Small intestine (tissue), 7 donors: ENCODE measurements at regions not wholly inside any gene's neighbourhood (a gene's known extent, or its start where the extent isn't known, plus 50 kb on each side); places are given as distances from the start of the nearest gene placed in this dataset.
"Not testable (repeated sequence)": the region's sequence is repeated elsewhere in the genome, so short reads cannot be mapped to it uniquely, and the experiment has no call there.

Experiments
- DNase-seq, 2 donors: peaks; one replicate each; pipeline versions ENCODE4 v3.0.0 to v3.0.0-alpha.2; 2013
- FAIRE-seq: peaks from 2 replicates; lab custom pipeline; 2012; peaks lifted over from hg19 to GRCh38; lab: Jason Lieb, UNC
- H3K27ac ChIP-seq, 3 donors: one replicate each; pipeline ENCODE4 v1.5.1; 2013; ENCODE audit warnings: low read length in 2 of 3, mild to moderate bottlenecking in 2 of 3, control low read depth in 1 of 3, inconsistent platforms in 1 of 3, low read depth in 1 of 3, moderate library complexity in 1 of 3
- H3K27me3 ChIP-seq, 3 donors: one replicate each; pipeline ENCODE4 v1.6.1; 2013; ENCODE audit warnings: low read length in 3 of 3, inconsistent platforms in 1 of 3; ENCODE audit not compliant: control insufficient read depth in 3 of 3, insufficient read depth in 3 of 3
- H3K36me3 ChIP-seq, 3 donors: one replicate each; pipeline ENCODE4 v1.6.1; 2013; ENCODE audit warnings: low read length in 3 of 3, inconsistent platforms in 1 of 3, low read depth in 1 of 3, mild to moderate bottlenecking in 1 of 3, moderate library complexity in 1 of 3; ENCODE audit not compliant: control insufficient read depth in 3 of 3, insufficient read depth in 2 of 3
- H3K4me1 ChIP-seq, 3 donors: one replicate each; pipeline ENCODE4 v1.6.1; 2013; ENCODE audit warnings: low read length in 2 of 3, inconsistent platforms in 1 of 3, low read depth in 1 of 3, mild to moderate bottlenecking in 1 of 3, moderate library complexity in 1 of 3; ENCODE audit not compliant: control insufficient read depth in 3 of 3, insufficient read depth in 2 of 3
- H3K4me3 ChIP-seq, 3 donors: one replicate each; pipeline ENCODE4 v1.5.1; 2013; ENCODE audit warnings: low read length in 3 of 3, control low read depth in 1 of 3, inconsistent platforms in 1 of 3, low read depth in 1 of 3, mild to moderate bottlenecking in 1 of 3, moderate library complexity in 1 of 3
- H3K9me3 ChIP-seq, 2 donors: one replicate each; pipeline ENCODE4 v1.6.1; 2013; ENCODE audit warnings: low read depth in 1 of 2, low read length in 1 of 2; ENCODE audit not compliant: control insufficient read depth in 2 of 2, insufficient read depth in 1 of 2
- WGBS, 3 donors: extraction: QIAGEN DNeasy Blood & Tissue Kit; methylation state at CpG; one replicate each; pipeline ENCODE4 v1.1.7; 2013; 5-methylcytosine and 5-hydroxymethylcytosine counted together
- donor health status: healthy with polysubstance abuse.
- donor health status: control.
- donor health status: control.
- donor health status: Bipolar disorder and iron deficiency.
- donor health status: healthy.

GRCh38 chr13:39837866-39838265, 182.4 kb downstream of the COG6 start:
- 76 to 88% (median 82%) methylated on average over 1 of the region's 1 CpG for WGBS, 3 donors
- DNase-seq, H3K4me3 ChIP-seq, H3K4me1 ChIP-seq, FAIRE-seq, H3K36me3 ChIP-seq, H3K27me3 ChIP-seq, H3K27ac ChIP-seq, H3K9me3 ChIP-seq: not testable (repeated sequence)

GRCh38 chr13:39840201-39840600, 184.7 kb downstream of the COG6 start:
- 65 to 79% (median 78%) methylated on average over 3 of the region's 3 CpGs for WGBS, 3 donors

GRCh38 chr13:39847336-39847735, 191.9 kb downstream of the COG6 start:
- WGBS, 3 donors: 47 to 75% (median 56%) methylated on average over 3 of the region's 3 CpGs
- Histone ChIP-seq H3K27ac (no peak overlapping the region), H3K36me3 (no peaks in the 10 kb centered on the region), H3K9me3 (no peaks in the 10 kb centered on the region), H3K4me1 (no peaks in the 10 kb centered on the region), H3K4me3 (no peak overlapping the region), H3K27me3 (no peaks in the 10 kb centered on the region)
- no peak for FAIRE-seq
- no peak for DNase-seq

More at GRCh38 chr13:39840201-39840600, 184.7 kb downstream of the COG6 start:
- Histone ChIP-seq H3K4me3 (no peak overlapping the region), H3K4me1 (no peaks in the 10 kb centered on the region), H3K27ac (no peak overlapping the region), H3K9me3 (no peaks in the 10 kb centered on the region), H3K36me3 (no peaks in the 10 kb centered on the region), H3K27me3 (no peaks in the 10 kb centered on the region)
- no peak for DNase-seq
- FAIRE-seq: no peak

- Histone ChIP-seq H3K4me3 (no peak overlapping the region), H3K4me1 (no peaks in the 10 kb centered on the region), H3K9me3 (peaks cover 0 to 8% of the 10 kb centered on the region in 2 donors), H3K27ac (no peak overlapping the region), H3K27me3 (no peaks in the 10 kb centered on the region), H3K36me3 (no peaks in the 10 kb centered on the region)
- no peak for DNase-seq
- WGBS, 3 donors: 65 to 74% (median 67%) methylated on average over 4 of the region's 4 CpGs
- no peak for FAIRE-seq
Measured at GRCh38 chr13:39855236-39855635, 199.8 kb downstream of the COG6 start.

GRCh38 chr13:39856714-39857113, 201.3 kb downstream of the COG6 start:
- FAIRE-seq: no peak
- Histone ChIP-seq H3K9me3 (peaks cover 0 to 8% of the 10 kb centered on the region in 2 donors), H3K27me3 (no peaks in the 10 kb centered on the region), H3K36me3 (no peaks in the 10 kb centered on the region), H3K4me1 (no peaks in the 10 kb centered on the region), H3K4me3 (no peak overlapping the region), H3K27ac (no peak overlapping the region)
- no peak for DNase-seq
- WGBS, 3 donors: 73 to 82% (median 81%) methylated on average over 8 of the region's 8 CpGs

GRCh38 chr13:39858794-39859193, 203.3 kb downstream of the COG6 start:
- Histone ChIP-seq H3K9me3 (peaks cover 0 to 3% of the 10 kb centered on the region in 2 donors), H3K27me3 (no peaks in the 10 kb centered on the region), H3K36me3 (no peaks in the 10 kb centered on the region), H3K4me3 (no peak overlapping the region), H3K4me1 (no peaks in the 10 kb centered on the region), H3K27ac (no peak overlapping the region)
- no peak for DNase-seq
- no peak for FAIRE-seq
- 67 to 83% (median 81%) methylated on average over 2 of the region's 2 CpGs for WGBS, 3 donors

GRCh38 chr13:39859898-39860297, 204.4 kb downstream of the COG6 start:
- H3K36me3 ChIP-seq: no peaks in the 10 kb centered on the region
- no peaks in the 10 kb centered on the region for H3K27me3 ChIP-seq
- WGBS, 3 donors: 77 to 88% (median 78%) methylated on average over 3 of the region's 3 CpGs
- H3K4me3 ChIP-seq: no peak overlapping the region
- H3K4me1 ChIP-seq: no peaks in the 10 kb centered on the region
- peaks cover 0 to 3% of the 10 kb centered on the region in 2 donors for H3K9me3 ChIP-seq
- DNase-seq: no peak
- no peak for FAIRE-seq
- H3K27ac ChIP-seq: no peak overlapping the region

GRCh38 chr13:39862900-39863299, 207.4 kb downstream of the COG6 start:
- WGBS, 3 donors: 66 to 72% (median 67%) methylated on average over 2 of the region's 2 CpGs
- H3K36me3 ChIP-seq: no peaks in the 10 kb centered on the region
- no peak for FAIRE-seq

GRCh38 chr13:39864221-39864620, 208.8 kb downstream of the COG6 start:
- no peak for DNase-seq
- no peak overlapping the region for H3K27ac ChIP-seq
- H3K9me3 ChIP-seq: no peaks in the 10 kb centered on the region
- FAIRE-seq: no peak
- no peaks in the 10 kb centered on the region for H3K36me3 ChIP-seq
- no peaks in the 10 kb centered on the region for H3K4me1 ChIP-seq
- H3K27me3 ChIP-seq: no peaks in the 10 kb centered on the region
- H3K4me3 ChIP-seq: no peak overlapping the region
- WGBS, 3 donors: 88 to 89% (median 88%) methylated on average over 5 of the region's 5 CpGs

More at GRCh38 chr13:39862900-39863299, 207.4 kb downstream of the COG6 start:
- Histone ChIP-seq H3K27ac (no peak overlapping the region), H3K4me1 (no peaks in the 10 kb centered on the region), H3K4me3 (no peak overlapping the region), H3K27me3 (no peaks in the 10 kb centered on the region), H3K9me3 (no peaks in the 10 kb centered on the region)
- no peak for DNase-seq
